ENCODE measurements at regions not wholly inside any gene's neighbourhood (a gene's known extent, or its start where the extent isn't known, plus 50 kb on each side); places are given as distances from the start of the nearest gene placed in this dataset.

DNA sequence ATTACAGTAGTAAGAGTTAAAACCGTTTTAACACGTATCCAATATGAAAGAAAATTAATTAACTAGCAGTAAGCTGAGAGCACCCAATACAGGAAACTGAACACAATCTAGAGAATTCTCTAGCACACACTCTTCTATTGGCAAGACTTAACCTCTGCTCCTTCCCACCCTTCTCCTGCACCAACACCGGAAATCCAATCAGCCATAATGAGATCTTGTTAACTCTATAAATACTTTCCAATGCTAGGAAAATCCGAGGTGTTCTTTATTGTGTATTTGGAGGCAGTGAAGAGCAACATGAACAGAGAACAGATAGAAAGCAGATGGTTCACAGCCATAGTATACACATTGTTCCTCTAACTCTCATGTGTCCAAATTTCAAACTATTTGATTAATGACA, 591.7 kb downstream of the CETN3 start:
- H3K9ac ChIP-seq (replicated peaks; ENCODE audit: extremely low read depth, insufficient read depth, low read length) = no peak overlapping the region
- no peaks in the 10 kb centered on the region for H3K27me3 ChIP-seq (ENCODE audit: control insufficient read depth in 2 of 2, insufficient read depth in 2 of 2, low read length in 2 of 2)
- no TSS peak for BruUV-seq (replicated peaks)
- no peak overlapping the region for H2AFZ ChIP-seq (ENCODE audit: low read depth, low read length)
- no peaks in the 10 kb centered on the region for H3K36me3 ChIP-seq (ENCODE audit: control insufficient read depth in 2 of 2, extremely low read depth in 1 of 2, insufficient read depth in 2 of 2, low read length in 2 of 2)
- POLR2A ChIA-PET = no interaction called here
- no peaks in the 10 kb centered on the region for H3K79me2 ChIP-seq (ENCODE audit: control insufficient read depth, insufficient read depth, low read length)
- H3K9me3 ChIP-seq (replicated peaks; ENCODE audit: control insufficient read depth, insufficient read depth, low read length) = no peaks in the 10 kb centered on the region
- no peak overlapping the region for H3K4me3 ChIP-seq (replicated peaks in 1 of 3; ENCODE audit: insufficient read depth in 1 of 3, low read depth in 1 of 3, low read length in 3 of 3)
- no peak for DNase-seq (ENCODE audit: low read depth, low spot score)
- no peak overlapping the region for H3K27ac ChIP-seq (ENCODE audit: insufficient read depth, low read depth, low read length)
- no peaks in the 10 kb centered on the region for H3K9me1 ChIP-seq (replicated peaks; ENCODE audit: control insufficient read depth, extremely low read depth, insufficient read depth, low read length)
- dilution Hi-C loops (cut with MboI; ENCODE audit: extremely low pct_ligation_motif_present, low sequenced_read_pairs) = no loop called here
- intact Hi-C loops (cut with micrococcal nuclease) = no loop called here
- no peak for FAIRE-seq
- CTCF ChIA-PET = no interaction called here
- H3K4me2 ChIP-seq (ENCODE audit: insufficient read depth, low read length) = no peak overlapping the region
- H3K4me1 ChIP-seq (ENCODE audit: control insufficient read depth, extremely low read depth, insufficient read depth, low read length) = no peaks in the 10 kb centered on the region
- TF ChIP-seq POLR2A (IDR thresholded peaks at IDR 0.05; ENCODE audit: low read depth, low read length) (no peak), GATA2 (IDR thresholded peaks at IDR 0.05; ENCODE audit: insufficient read depth, insufficient read length, low read depth, low read length) (no peak), MYC (IDR thresholded peaks at IDR 0.05; ENCODE audit: low read depth, low read length) (no peak), FOS (IDR thresholded peaks at IDR 0.05; ENCODE audit: borderline replicate concordance, insufficient read depth, low read length) (no peak), JUN (IDR thresholded peaks at IDR 0.05; ENCODE audit: borderline replicate concordance, insufficient read depth, insufficient read length, low read depth) (no peak), EZH2 (IDR thresholded peaks at IDR 0.05; ENCODE audit: borderline replicate concordance, low read depth, low read length, severe bottlenecking) (no peak), POLR2AphosphoS5 (IDR thresholded peaks at IDR 0.05; ENCODE audit: insufficient read depth, low read depth, low read length) (no peak)
- TF ChIP-seq, protein P1, sequence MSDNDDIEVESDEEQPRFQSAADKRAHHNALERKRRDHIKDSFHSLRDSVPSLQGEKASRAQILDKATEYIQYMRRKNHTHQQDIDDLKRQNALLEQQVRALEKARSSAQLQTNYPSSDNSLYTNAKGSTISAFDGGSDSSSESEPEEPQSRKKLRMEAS (IDR thresholded peaks at IDR 0.05; ENCODE audit: insufficient read depth, insufficient read length) = no peak
- TF ChIP-seq, protein P2, sequence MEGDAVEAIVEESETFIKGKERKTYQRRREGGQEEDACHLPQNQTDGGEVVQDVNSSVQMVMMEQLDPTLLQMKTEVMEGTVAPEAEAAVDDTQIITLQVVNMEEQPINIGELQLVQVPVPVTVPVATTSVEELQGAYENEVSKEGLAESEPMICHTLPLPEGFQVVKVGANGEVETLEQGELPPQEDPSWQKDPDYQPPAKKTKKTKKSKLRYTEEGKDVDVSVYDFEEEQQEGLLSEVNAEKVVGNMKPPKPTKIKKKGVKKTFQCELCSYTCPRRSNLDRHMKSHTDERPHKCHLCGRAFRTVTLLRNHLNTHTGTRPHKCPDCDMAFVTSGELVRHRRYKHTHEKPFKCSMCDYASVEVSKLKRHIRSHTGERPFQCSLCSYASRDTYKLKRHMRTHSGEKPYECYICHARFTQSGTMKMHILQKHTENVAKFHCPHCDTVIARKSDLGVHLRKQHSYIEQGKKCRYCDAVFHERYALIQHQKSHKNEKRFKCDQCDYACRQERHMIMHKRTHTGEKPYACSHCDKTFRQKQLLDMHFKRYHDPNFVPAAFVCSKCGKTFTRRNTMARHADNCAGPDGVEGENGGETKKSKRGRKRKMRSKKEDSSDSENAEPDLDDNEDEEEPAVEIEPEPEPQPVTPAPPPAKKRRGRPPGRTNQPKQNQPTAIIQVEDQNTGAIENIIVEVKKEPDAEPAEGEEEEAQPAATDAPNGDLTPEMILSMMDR (IDR thresholded peaks at IDR 0.05; ENCODE audit: extremely low read depth in 1 of 2, insufficient read depth in 1 of 2, low read depth in 1 of 2, low read length in 2 of 2) = no peak
- no peaks in the 10 kb centered on the region for H4K20me1 ChIP-seq (replicated peaks; ENCODE audit: control insufficient read depth, extremely low read depth, insufficient read depth, low read length)

Measured in endothelial cell of umbilical vein (primary cell).